Neural cell (in vitro differentiated cells): ENCODE measurements at regions not wholly inside any gene's neighbourhood (a gene's known extent, or its start where the extent isn't known, plus 50 kb on each side); places are given as distances from the start of the nearest gene placed in this dataset.

ENCODE experiments used
- EZH2 ChIP-seq: fragments of 200-600, 300-800 bp; shearing (Covaris generic), sonication (generic); IDR thresholded peaks from 2 replicates; pipeline ENCODE4 v1.6.1; 2014; ENCODE audit warnings: antibody characterized with exemption, low read length, borderline replicate concordance, mild to moderate bottlenecking; ENCODE audit not compliant: insufficient read depth, poor library complexity, severe bottlenecking
- MXI1 ChIP-seq: fragments of 450-650 bp; conservative IDR thresholded peaks from 2 replicates; pipeline ENCODE4 v1.6.1; 2014; ENCODE audit warnings: antibody characterized with exemption, mild to moderate bottlenecking; ENCODE audit not compliant: poor library complexity, severe bottlenecking
- POLR2AphosphoS5 ChIP-seq: IDR thresholded peaks from 2 replicates; pipeline ENCODE4 v1.6.1; 2012
- RAD21 ChIP-seq: fragments of 450-650 bp; conservative IDR thresholded peaks from 2 replicates; pipeline ENCODE4 v1.6.1; 2014; ENCODE audit warnings: antibody characterized with exemption, mild to moderate bottlenecking, moderate library complexity
- TF ChIP-seq, protein P1 (sequence below): IDR thresholded peaks from 2 replicates; pipeline ENCODE4 v1.6.1; 2012; ENCODE audit warnings: borderline replicate concordance
- TF ChIP-seq, protein P2 (sequence below): fragments of 450-650 bp; IDR thresholded peaks from 2 replicates; pipeline ENCODE4 v1.5.1; 2014; ENCODE audit warnings: antibody characterized with exemption, mild to moderate bottlenecking, moderate library complexity; ENCODE audit not compliant: poor library complexity, severe bottlenecking

GRCh38 chr3:64972793-64973192, 285.0 kb upstream of the ADAMTS9 start:
- no peak for TF ChIP-seq MXI1
- TF ChIP-seq, protein P1, sequence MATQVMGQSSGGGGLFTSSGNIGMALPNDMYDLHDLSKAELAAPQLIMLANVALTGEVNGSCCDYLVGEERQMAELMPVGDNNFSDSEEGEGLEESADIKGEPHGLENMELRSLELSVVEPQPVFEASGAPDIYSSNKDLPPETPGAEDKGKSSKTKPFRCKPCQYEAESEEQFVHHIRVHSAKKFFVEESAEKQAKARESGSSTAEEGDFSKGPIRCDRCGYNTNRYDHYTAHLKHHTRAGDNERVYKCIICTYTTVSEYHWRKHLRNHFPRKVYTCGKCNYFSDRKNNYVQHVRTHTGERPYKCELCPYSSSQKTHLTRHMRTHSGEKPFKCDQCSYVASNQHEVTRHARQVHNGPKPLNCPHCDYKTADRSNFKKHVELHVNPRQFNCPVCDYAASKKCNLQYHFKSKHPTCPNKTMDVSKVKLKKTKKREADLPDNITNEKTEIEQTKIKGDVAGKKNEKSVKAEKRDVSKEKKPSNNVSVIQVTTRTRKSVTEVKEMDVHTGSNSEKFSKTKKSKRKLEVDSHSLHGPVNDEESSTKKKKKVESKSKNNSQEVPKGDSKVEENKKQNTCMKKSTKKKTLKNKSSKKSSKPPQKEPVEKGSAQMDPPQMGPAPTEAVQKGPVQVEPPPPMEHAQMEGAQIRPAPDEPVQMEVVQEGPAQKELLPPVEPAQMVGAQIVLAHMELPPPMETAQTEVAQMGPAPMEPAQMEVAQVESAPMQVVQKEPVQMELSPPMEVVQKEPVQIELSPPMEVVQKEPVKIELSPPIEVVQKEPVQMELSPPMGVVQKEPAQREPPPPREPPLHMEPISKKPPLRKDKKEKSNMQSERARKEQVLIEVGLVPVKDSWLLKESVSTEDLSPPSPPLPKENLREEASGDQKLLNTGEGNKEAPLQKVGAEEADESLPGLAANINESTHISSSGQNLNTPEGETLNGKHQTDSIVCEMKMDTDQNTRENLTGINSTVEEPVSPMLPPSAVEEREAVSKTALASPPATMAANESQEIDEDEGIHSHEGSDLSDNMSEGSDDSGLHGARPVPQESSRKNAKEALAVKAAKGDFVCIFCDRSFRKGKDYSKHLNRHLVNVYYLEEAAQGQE = no peak
- TF ChIP-seq EZH2 = no peak
- TF ChIP-seq, protein P2, sequence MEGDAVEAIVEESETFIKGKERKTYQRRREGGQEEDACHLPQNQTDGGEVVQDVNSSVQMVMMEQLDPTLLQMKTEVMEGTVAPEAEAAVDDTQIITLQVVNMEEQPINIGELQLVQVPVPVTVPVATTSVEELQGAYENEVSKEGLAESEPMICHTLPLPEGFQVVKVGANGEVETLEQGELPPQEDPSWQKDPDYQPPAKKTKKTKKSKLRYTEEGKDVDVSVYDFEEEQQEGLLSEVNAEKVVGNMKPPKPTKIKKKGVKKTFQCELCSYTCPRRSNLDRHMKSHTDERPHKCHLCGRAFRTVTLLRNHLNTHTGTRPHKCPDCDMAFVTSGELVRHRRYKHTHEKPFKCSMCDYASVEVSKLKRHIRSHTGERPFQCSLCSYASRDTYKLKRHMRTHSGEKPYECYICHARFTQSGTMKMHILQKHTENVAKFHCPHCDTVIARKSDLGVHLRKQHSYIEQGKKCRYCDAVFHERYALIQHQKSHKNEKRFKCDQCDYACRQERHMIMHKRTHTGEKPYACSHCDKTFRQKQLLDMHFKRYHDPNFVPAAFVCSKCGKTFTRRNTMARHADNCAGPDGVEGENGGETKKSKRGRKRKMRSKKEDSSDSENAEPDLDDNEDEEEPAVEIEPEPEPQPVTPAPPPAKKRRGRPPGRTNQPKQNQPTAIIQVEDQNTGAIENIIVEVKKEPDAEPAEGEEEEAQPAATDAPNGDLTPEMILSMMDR = no peak
- no peak for TF ChIP-seq RAD21
- no peak for TF ChIP-seq POLR2AphosphoS5
